ENCODE measurements at regions not wholly inside any gene's neighbourhood (a gene's known extent, or its start where the extent isn't known, plus 50 kb on each side); places are given as distances from the start of the nearest gene placed in this dataset.

- TF ChIP-seq CTCF (IDR thresholded peaks at IDR 0.05) (no peak), POLR2A (IDR thresholded peaks at IDR 0.05) (no peak), POLR2AphosphoS5 (IDR thresholded peaks at IDR 0.05) (no peak)
These were observed 66.7 kb upstream of the EGFLAM start for GRCh38 chr5:38191693-38192092.

Measured in breast epithelium (tissue), 3 donors.